K562 (cell line): ENCODE measurements at regions not wholly inside any gene's neighbourhood (a gene's known extent, or its start where the extent isn't known, plus 50 kb on each side); places are given as distances from the start of the nearest gene placed in this dataset.

Experiments used
- ATAC-seq: fragments of 200-7000 bp; cut with Tn5 transposase; 3 replicates; pipeline ENCODE4 v1.9.1; 2020; ENCODE audit warnings: moderate library complexity
- BruUV-seq: library from RNA; stranded (reverse); fragments of 400-500 nt; replicated peaks from 2 replicates; lab custom pipeline; 2021; lab: Mats Ljungman, UMichigan
- CTCF ChIA-PET: fragments of 300-600 bp; formaldehyde crosslinking; extraction: SDS; loops from one replicate; lab custom pipeline; 2021; ENCODE audit warnings: low intra/inter-chr PET ratio; lab: Yijun Ruan, JAX
- POLR2A ChIA-PET: fragments of 300-600, 350-650 bp; sonication (Branson Sonifier 250); formaldehyde crosslinking; extraction: SDS; loops from one replicate; lab custom pipeline; 2021; ENCODE audit warnings: antibody characterized with exemption, inconsistent platforms; lab: Yijun Ruan, JAX
- DNase-seq, 4 experiments: peaks; one replicate each; pipeline versions ENCODE4 v3.0.0 to v3.0.0-alpha.2; 2011 to 2018; ENCODE audit warnings: low spot score in 3 of 4, mixed read lengths in 3 of 4; ENCODE audit errors: extremely low read depth in 1 of 4
- FAIRE-seq: peaks from 2 replicates; lab custom pipeline; 2011; peaks lifted over from hg19 to GRCh38; lab: Jason Lieb, UNC
- H2AFZ ChIP-seq: 2 replicates; pipeline ENCODE4 v1.6.0; 2011; ENCODE audit warnings: low read depth, low read length, control low read depth, inconsistent platforms
- H3K27ac ChIP-seq: fragments of 200-600 bp; 3 replicates; pipeline ENCODE4 v1.8.0; 2011; ENCODE audit warnings: low read depth, mild to moderate bottlenecking, control low read depth, inconsistent platforms, low read length, moderate library complexity, mixed read lengths; ENCODE audit errors: extremely low read depth
- H3K27me3 ChIP-seq, 2 experiments: fragments of 300-600 bp in 1 of 2; 2 replicates in 1 of 2; 3 replicates in 1 of 2; pipeline versions ENCODE4 v1.6.0 to v1.8.0; 2011; ENCODE audit warnings: inconsistent platforms in 2 of 2, low read length in 2 of 2, mild to moderate bottlenecking in 1 of 2, mixed read lengths in 1 of 2, moderate library complexity in 1 of 2; ENCODE audit not compliant: control insufficient read depth in 2 of 2, insufficient read depth in 2 of 2
- H3K36me3 ChIP-seq: fragments of 300-600 bp; 3 replicates; pipeline ENCODE4 v1.8.0; 2011; ENCODE audit warnings: mild to moderate bottlenecking, low read length, inconsistent platforms; ENCODE audit not compliant: control insufficient read depth, insufficient read depth
- H3K4me1 ChIP-seq, 2 experiments: fragments of 200-600 bp in 1 of 2; replicated peaks in 1 of 2; 2 replicates in 1 of 2; 3 replicates in 1 of 2; pipeline versions ENCODE4 v1.5.1 to v1.8.0; 2011; ENCODE audit warnings: inconsistent platforms in 2 of 2, low read length in 2 of 2, mild to moderate bottlenecking in 1 of 2, mixed read lengths in 1 of 2, moderate library complexity in 1 of 2; ENCODE audit not compliant: control insufficient read depth in 2 of 2, insufficient read depth in 2 of 2
- H3K4me2 ChIP-seq: 2 replicates; pipeline ENCODE4 v1.6.1; 2011; ENCODE audit warnings: low read length, control low read depth, inconsistent platforms, mixed read lengths; ENCODE audit not compliant: insufficient read depth
- H3K4me3 ChIP-seq: fragments of 200-600 bp; sonication (generic), shearing (Covaris generic); 2 replicates; pipeline ENCODE4 v1.5.1; 2016; ENCODE audit warnings: control low read depth, inconsistent platforms
- H3K79me2 ChIP-seq: fragments of 200-600 bp; 3 replicates; pipeline ENCODE4 v1.8.0; 2011; ENCODE audit warnings: low read length, inconsistent platforms; ENCODE audit not compliant: control insufficient read depth, insufficient read depth
- H3K9ac ChIP-seq, 2 experiments: 2 replicates each; pipeline versions ENCODE4 v1.6.0 to v1.6.1; 2011; ENCODE audit warnings: low read depth in 2 of 2, low read length in 2 of 2, control low read depth in 1 of 2, inconsistent platforms in 1 of 2, mild to moderate bottlenecking in 1 of 2, mixed read lengths in 1 of 2; ENCODE audit not compliant: insufficient read depth in 1 of 2
- H3K9me1 ChIP-seq: one replicate; pipeline ENCODE4 v1.6.0; 2011; ENCODE audit warnings: inconsistent platforms, mild to moderate bottlenecking, low read length, moderate library complexity; ENCODE audit not compliant: control insufficient read depth, insufficient read depth
- H3K9me3 ChIP-seq: replicated peaks from 2 replicates; pipeline ENCODE4 v1.5.1; 2011; ENCODE audit warnings: low read depth, low read length, inconsistent platforms; ENCODE audit not compliant: control insufficient read depth, insufficient read depth
- H4K20me1 ChIP-seq: replicated peaks from 2 replicates; pipeline ENCODE4 v1.6.1; 2011; ENCODE audit warnings: low read length, inconsistent platforms, mixed read lengths; ENCODE audit not compliant: control insufficient read depth, insufficient read depth
- CTCF ChIP-seq, 3 experiments: IDR thresholded peaks in 2 of 3; conservative IDR thresholded peaks in 1 of 3; 2 replicates each; pipeline ENCODE4 v1.5.1; 2011 to 2012; ENCODE audit warnings: low read length in 3 of 3, mild to moderate bottlenecking in 3 of 3, control low read depth in 2 of 3, improper control_type of control experiment in 1 of 3, inconsistent platforms in 1 of 3, low read depth in 1 of 3, mixed read lengths in 1 of 3, moderate library complexity in 1 of 3; ENCODE audit not compliant: insufficient read depth in 2 of 3
- ELK3 ChIP-seq: fragments of 450-650 bp; formaldehyde crosslinking; IDR thresholded peaks from 2 replicates; pipeline ENCODE4 v1.4.0; 2020; ENCODE audit warnings: mild to moderate bottlenecking
- RAD21 ChIP-seq, 2 experiments: fragments of 250-450 bp in 1 of 2; fragments of 450-650 bp in 1 of 2; sonication (Bioruptor Pico) in 1 of 2; formaldehyde crosslinking in 1 of 2; IDR thresholded peaks in 1 of 2; conservative IDR thresholded peaks in 1 of 2; 2 replicates each; pipeline versions ENCODE4 v1.4.0 to v1.8.0; 2020 to 2022; ENCODE audit warnings: mild to moderate bottlenecking in 2 of 2, moderate library complexity in 1 of 2
- ZFP36 ChIP-seq: fragments of 150-350 bp; IDR thresholded peaks from 2 replicates; pipeline ENCODE4 v1.6.1; 2018; ENCODE audit warnings: low read length, low read depth; ENCODE audit not compliant: partially characterized antibody
- ZNF197 ChIP-seq: fragments of 200-800 bp; sonication (Bioruptor generic); IDR thresholded peaks from 2 replicates; pipeline ENCODE4 v1.6.1; 2016; ENCODE audit warnings: low read depth, missing genetic modification characterization, missing compliant biosample characterization
- WGBS: fragments of 100-300 bp; shearing (Covaris generic); methylation state at CpG from one replicate; pipeline ENCODE4 v1.1.6; 2016; ENCODE audit warnings: low coverage, mixed read lengths; ENCODE audit not compliant: insufficient coverage; ENCODE audit errors: missing lambda C conversion rate; 5-methylcytosine and 5-hydroxymethylcytosine counted together
- in situ Hi-C: fragments of 300-500 bp; cut with MboI; formaldehyde crosslinking; loops from 4 replicates; pipeline ENCODE4 v1.15.0; 2018; ENCODE audit warnings: inconsistent platforms, mixed read lengths
- intact Hi-C: fragments of 100-400 bp; cut with micrococcal nuclease; formaldehyde crosslinking; loops from 2 replicates; pipeline ENCODE4 v1.14.2; 2022

- FAIRE-seq = no peak
- intact Hi-C loops = no loop called here
- Histone ChIP-seq H3K9ac (no peak overlapping the region), H3K79me2 (no peaks in the 10 kb centered on the region), H3K9me1 (no peaks in the 10 kb centered on the region), H2AFZ (no peak overlapping the region), H4K20me1 (no peaks in the 10 kb centered on the region), H3K4me1 (no peaks in the 10 kb centered on the region), H3K27me3 (no peaks in the 10 kb centered on the region), H3K27ac (no peak overlapping the region), H3K4me3 (no peak overlapping the region), H3K4me2 (no peak overlapping the region), H3K9me3 (no peaks in the 10 kb centered on the region), H3K36me3 (no peaks in the 10 kb centered on the region)
- ChIA-PET CTCF (no interaction called here), POLR2A (no interaction called here)
- TF ChIP-seq ZFP36 (no peak), ZNF197 (no peak), ELK3 (no peak), CTCF (IDR thresholded peaks at IDR 0.05 in 2 of 3, conservative IDR thresholded peaks at IDR 0.05 in 1 of 3; ENCODE audit: insufficient read depth in 2 of 3, low read depth in 1 of 3, low read length in 3 of 3) (peak; percentile 14 to 39 (median 34); a peak in 2 of 6 replicates), RAD21 (CRISPR knock-in tag; conservative IDR thresholded peaks at IDR 0.05 in 1 of 2, IDR thresholded peaks at IDR 0.05 in 1 of 2) (0 out of 4 replicates have a peak, but pooled peaks of 1 of the 2 experiments have one; percentile 10)
- peak; percentile 7 to 8 (median 7) for DNase-seq
- BruUV-seq = no TSS peak
- peak; percentile 48; the same call in 2 of the 3 replicates for ATAC-seq
- in situ Hi-C loops = no loop called here
- 0% methylated on average over 2 of the region's 2 CpGs for WGBS
Observed at GRCh38 chr5:67375606-67376005, 179.0 kb upstream of the CD180 start.
